C4-2B (cell line): ENCODE measurements at regions not wholly inside any gene's neighbourhood (a gene's known extent, or its start where the extent isn't known, plus 50 kb on each side); places are given as distances from the start of the nearest gene placed in this dataset.

Experiments
- H3K27ac ChIP-seq: fragments of 450-650 bp; 2 replicates; pipeline ENCODE4 v1.5.1; 2017
- ZFX ChIP-seq: fragments of 450-650 bp; IDR thresholded peaks from 2 replicates; pipeline ENCODE4 v1.6.1; 2017
- TF ChIP-seq, protein P1 (sequence below): fragments of 450-650 bp; conservative IDR thresholded peaks from 2 replicates; pipeline ENCODE4 v1.5.1; 2017; ENCODE audit warnings: mild to moderate bottlenecking

GRCh38 chr10:10294184-10294880 is 723.3 kb upstream of the CELF2 start:
- TF ChIP-seq ZFX, result no peak
- TF ChIP-seq, protein P1, sequence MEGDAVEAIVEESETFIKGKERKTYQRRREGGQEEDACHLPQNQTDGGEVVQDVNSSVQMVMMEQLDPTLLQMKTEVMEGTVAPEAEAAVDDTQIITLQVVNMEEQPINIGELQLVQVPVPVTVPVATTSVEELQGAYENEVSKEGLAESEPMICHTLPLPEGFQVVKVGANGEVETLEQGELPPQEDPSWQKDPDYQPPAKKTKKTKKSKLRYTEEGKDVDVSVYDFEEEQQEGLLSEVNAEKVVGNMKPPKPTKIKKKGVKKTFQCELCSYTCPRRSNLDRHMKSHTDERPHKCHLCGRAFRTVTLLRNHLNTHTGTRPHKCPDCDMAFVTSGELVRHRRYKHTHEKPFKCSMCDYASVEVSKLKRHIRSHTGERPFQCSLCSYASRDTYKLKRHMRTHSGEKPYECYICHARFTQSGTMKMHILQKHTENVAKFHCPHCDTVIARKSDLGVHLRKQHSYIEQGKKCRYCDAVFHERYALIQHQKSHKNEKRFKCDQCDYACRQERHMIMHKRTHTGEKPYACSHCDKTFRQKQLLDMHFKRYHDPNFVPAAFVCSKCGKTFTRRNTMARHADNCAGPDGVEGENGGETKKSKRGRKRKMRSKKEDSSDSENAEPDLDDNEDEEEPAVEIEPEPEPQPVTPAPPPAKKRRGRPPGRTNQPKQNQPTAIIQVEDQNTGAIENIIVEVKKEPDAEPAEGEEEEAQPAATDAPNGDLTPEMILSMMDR, result no peak
- H3K27ac ChIP-seq, result no peak overlapping the region

GRCh38 chr10:10294881-10295529 is 722.7 kb upstream of the CELF2 start:
- no peak overlapping the region for H3K27ac ChIP-seq
- TF ChIP-seq ZFX, result no peak
- TF ChIP-seq, protein P1, result no peak

- TF ChIP-seq, protein P1, result no peak
- no peak for TF ChIP-seq ZFX
- H3K27ac ChIP-seq, result no peak overlapping the region
Measured at GRCh38 chr10:10295537-10295936, 722.1 kb upstream of the CELF2 start.

GRCh38 chr10:10302689-10303088 is 715.0 kb upstream of the CELF2 start:
- no peak overlapping the region for H3K27ac ChIP-seq
- no peak for TF ChIP-seq ZFX
- TF ChIP-seq, protein P1, result no peak

DNA sequence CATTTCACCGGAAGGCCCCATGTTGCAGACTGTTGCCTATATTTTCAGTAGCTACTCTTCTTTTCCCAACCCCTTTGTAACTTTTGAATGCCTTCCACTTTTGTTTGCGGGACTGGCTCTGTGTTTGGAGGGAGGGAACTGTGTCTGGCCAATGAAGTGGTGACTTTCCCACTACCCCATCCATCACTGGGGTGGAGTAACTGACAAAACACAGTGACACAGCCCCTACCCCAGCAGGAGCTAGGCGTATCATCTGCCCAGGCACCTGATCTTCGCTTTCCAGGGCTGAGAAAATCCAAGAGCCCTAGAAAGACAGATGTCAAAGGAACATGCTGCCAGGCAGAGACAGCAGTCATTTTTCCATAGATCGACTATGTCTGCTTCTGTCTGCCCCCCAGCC is 710.6 kb upstream of the CELF2 start:
- no peak for TF ChIP-seq ZFX
- TF ChIP-seq, protein P1, result no peak
- no peak overlapping the region for H3K27ac ChIP-seq

GRCh38 chr10:10307551-10307950 is 710.1 kb upstream of the CELF2 start:
- TF ChIP-seq ZFX, result no peak
- TF ChIP-seq, protein P1, result no peak
- H3K27ac ChIP-seq, result no peak overlapping the region

DNA sequence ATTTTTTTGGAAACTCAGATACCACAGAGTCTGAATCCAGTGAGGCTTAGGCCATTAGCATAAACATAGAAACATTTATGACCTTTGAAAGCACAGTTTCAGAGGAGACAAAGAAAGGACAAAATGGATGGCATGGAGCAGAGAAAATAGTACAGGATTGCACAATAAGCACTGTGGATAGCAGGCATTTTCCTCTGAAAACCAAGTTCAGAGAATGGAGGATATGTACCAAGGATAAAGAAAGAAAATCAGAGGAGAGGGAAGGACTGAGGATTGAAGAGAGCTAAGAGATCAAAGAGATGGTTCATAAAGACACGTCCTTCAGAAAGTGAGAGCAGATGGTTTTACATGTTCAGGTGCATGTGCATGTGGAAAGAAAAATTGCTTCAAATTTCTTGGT is 707.2 kb upstream of the CELF2 start:
- H3K27ac ChIP-seq, result no peak overlapping the region
- TF ChIP-seq ZFX, result no peak
- TF ChIP-seq, protein P1, result no peak
